ENCODE measurements at regions not wholly inside any gene's neighbourhood (a gene's known extent, or its start where the extent isn't known, plus 50 kb on each side); places are given as distances from the start of the nearest gene placed in this dataset.

DNA sequence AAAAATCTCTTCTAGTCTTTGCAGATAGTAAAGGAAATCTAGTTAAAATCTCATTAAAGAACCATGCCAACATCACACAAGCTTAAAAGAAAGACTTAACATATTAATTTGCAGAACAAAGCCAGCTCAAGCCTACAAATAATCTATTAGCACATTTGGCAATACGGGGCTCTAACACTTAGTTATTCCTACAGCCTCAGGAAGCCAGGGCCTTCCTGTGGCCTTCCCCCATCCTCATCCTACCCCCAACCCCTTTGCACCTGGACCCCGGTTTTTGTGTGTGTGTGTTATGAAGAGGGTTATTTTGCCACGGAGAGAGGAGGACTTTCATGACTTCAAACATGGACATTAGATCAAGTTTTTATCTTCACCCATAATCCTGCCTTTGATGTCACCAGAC, 64.6 kb downstream of the FOXB2 start:
- Histone ChIP-seq H3K9ac (ENCODE audit: low read length) (no peak overlapping the region), H3K27me3 (replicated peaks; ENCODE audit: control insufficient read depth, insufficient read depth, low read length) (peaks cover 47% of the 10 kb centered on the region), H3K4me1 (ENCODE audit: control insufficient read depth, insufficient read depth, low read length) (no peaks in the 10 kb centered on the region), H3K9me3 (ENCODE audit: control insufficient read depth, low read length) (peaks cover 13% of the 10 kb centered on the region), H3K4me3 (ENCODE audit: low read length) (no peak overlapping the region), H3K36me3 (ENCODE audit: control insufficient read depth, insufficient read depth, low read length, severe bottlenecking) (no peaks in the 10 kb centered on the region)
- DNase-seq (ENCODE audit: low read depth) = no peak

DNA sequence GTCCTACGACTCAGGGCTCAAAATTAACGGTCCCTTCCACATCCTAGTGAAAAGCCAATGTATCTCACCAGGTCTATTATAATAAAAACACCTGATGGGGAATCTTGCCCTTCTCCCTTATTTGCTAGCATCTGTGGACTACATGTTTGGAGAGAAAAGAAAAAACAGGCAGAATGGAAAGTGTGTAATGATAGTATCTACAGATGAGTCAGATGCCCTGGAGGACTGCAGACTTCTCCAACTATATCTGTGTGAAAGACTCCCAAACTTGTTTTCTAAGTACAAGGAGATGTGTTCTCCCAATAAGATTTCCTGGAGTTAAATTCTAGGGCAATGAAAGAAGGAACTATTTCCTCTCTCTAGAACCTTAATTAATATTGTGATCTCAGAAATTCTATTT, 66.0 kb downstream of the FOXB2 start:
- Histone ChIP-seq H3K36me3 (ENCODE audit: control insufficient read depth, insufficient read depth, low read length, severe bottlenecking) (no peaks in the 10 kb centered on the region), H3K27me3 (replicated peaks; ENCODE audit: control insufficient read depth, insufficient read depth, low read length) (peaks cover 41% of the 10 kb centered on the region), H3K9ac (ENCODE audit: low read length) (no peak overlapping the region), H3K9me3 (ENCODE audit: control insufficient read depth, low read length) (no peaks in the 10 kb centered on the region), H3K4me3 (ENCODE audit: low read length) (no peak overlapping the region), H3K4me1 (ENCODE audit: control insufficient read depth, insufficient read depth, low read length) (no peaks in the 10 kb centered on the region)
- peak; percentile 24 for DNase-seq (ENCODE audit: low read depth)

GRCh38 chr9:77087506-77087905, 68.1 kb downstream of the FOXB2 start:
- H3K9ac ChIP-seq (ENCODE audit: low read length) = no peak overlapping the region
- no peaks in the 10 kb centered on the region for H3K9me3 ChIP-seq (ENCODE audit: control insufficient read depth, low read length)
- H3K4me1 ChIP-seq (ENCODE audit: control insufficient read depth, insufficient read depth, low read length) = peaks cover 6% of the 10 kb centered on the region
- H3K36me3 ChIP-seq (ENCODE audit: control insufficient read depth, insufficient read depth, low read length, severe bottlenecking) = no peaks in the 10 kb centered on the region
- no peak for DNase-seq (ENCODE audit: low read depth)
- peaks cover 46% of the 10 kb centered on the region for H3K27me3 ChIP-seq (replicated peaks; ENCODE audit: control insufficient read depth, insufficient read depth, low read length)
- H3K4me3 ChIP-seq (ENCODE audit: low read length) = no peak overlapping the region

GRCh38 chr9:77092536-77092935, 73.1 kb downstream of the FOXB2 start:
- Histone ChIP-seq H3K4me1 (ENCODE audit: control insufficient read depth, insufficient read depth, low read length) (peaks cover 19% of the 10 kb centered on the region), H3K9ac (ENCODE audit: low read length) (no peak overlapping the region), H3K27me3 (replicated peaks; ENCODE audit: control insufficient read depth, insufficient read depth, low read length) (peaks cover 11% of the 10 kb centered on the region), H3K36me3 (ENCODE audit: control insufficient read depth, insufficient read depth, low read length, severe bottlenecking) (no peaks in the 10 kb centered on the region), H3K9me3 (ENCODE audit: control insufficient read depth, low read length) (no peaks in the 10 kb centered on the region), H3K4me3 (ENCODE audit: low read length) (no peak overlapping the region)
- peak; percentile 23 for DNase-seq (ENCODE audit: low read depth)

- H3K9me3 ChIP-seq (ENCODE audit: control insufficient read depth, low read length) = no peaks in the 10 kb centered on the region
- peaks cover 15% of the 10 kb centered on the region for H3K27me3 ChIP-seq (replicated peaks; ENCODE audit: control insufficient read depth, insufficient read depth, low read length)
- H3K4me3 ChIP-seq (ENCODE audit: low read length) = no peak overlapping the region
- no peak for DNase-seq (ENCODE audit: low read depth)
- no peak overlapping the region for H3K9ac ChIP-seq (ENCODE audit: low read length)
- peaks cover 19% of the 10 kb centered on the region for H3K4me1 ChIP-seq (ENCODE audit: control insufficient read depth, insufficient read depth, low read length)
- no peaks in the 10 kb centered on the region for H3K36me3 ChIP-seq (ENCODE audit: control insufficient read depth, insufficient read depth, low read length, severe bottlenecking)
Measured at GRCh38 chr9:77094150-77094549, 74.7 kb downstream of the FOXB2 start.

- H3K27me3 ChIP-seq (replicated peaks; ENCODE audit: control insufficient read depth, insufficient read depth, low read length) = peaks cover 5% of the 10 kb centered on the region
- DNase-seq (ENCODE audit: low read depth) = no peak
- no peaks in the 10 kb centered on the region for H3K36me3 ChIP-seq (ENCODE audit: control insufficient read depth, insufficient read depth, low read length, severe bottlenecking)
- H3K4me3 ChIP-seq (ENCODE audit: low read length) = no peak overlapping the region
- H3K9me3 ChIP-seq (ENCODE audit: control insufficient read depth, low read length) = peaks cover 7% of the 10 kb centered on the region
- peaks cover 15% of the 10 kb centered on the region for H3K4me1 ChIP-seq (ENCODE audit: control insufficient read depth, insufficient read depth, low read length)
- H3K9ac ChIP-seq (ENCODE audit: low read length) = no peak overlapping the region
Measured at GRCh38 chr9:77097335-77097734, 77.9 kb downstream of the FOXB2 start.

GRCh38 chr9:77099388-77099787, 77.9 kb upstream of the VPS13A start:
- DNase-seq (ENCODE audit: low read depth) = no peak

GRCh38 chr9:77111408-77111807, 65.9 kb upstream of the VPS13A start:
- no peak overlapping the region for H3K9ac ChIP-seq (ENCODE audit: low read length)
- no peaks in the 10 kb centered on the region for H3K36me3 ChIP-seq (ENCODE audit: control insufficient read depth, insufficient read depth, low read length, severe bottlenecking)
- no peak overlapping the region for H3K4me3 ChIP-seq (ENCODE audit: low read length)
- peaks cover 40% of the 10 kb centered on the region for H3K27me3 ChIP-seq (replicated peaks; ENCODE audit: control insufficient read depth, insufficient read depth, low read length)
- H3K9me3 ChIP-seq (ENCODE audit: control insufficient read depth, low read length) = peaks cover 8% of the 10 kb centered on the region
- no peak for DNase-seq (ENCODE audit: low read depth)
- no peaks in the 10 kb centered on the region for H3K4me1 ChIP-seq (ENCODE audit: control insufficient read depth, insufficient read depth, low read length)

More at GRCh38 chr9:77099388-77099787, 77.9 kb upstream of the VPS13A start:
- H3K4me3 ChIP-seq (ENCODE audit: low read length) = no peak overlapping the region
- no peaks in the 10 kb centered on the region for H3K36me3 ChIP-seq (ENCODE audit: control insufficient read depth, insufficient read depth, low read length, severe bottlenecking)
- H3K9me3 ChIP-seq (ENCODE audit: control insufficient read depth, low read length) = peaks cover 18% of the 10 kb centered on the region
- H3K27me3 ChIP-seq (replicated peaks; ENCODE audit: control insufficient read depth, insufficient read depth, low read length) = peaks cover 5% of the 10 kb centered on the region
- peaks cover 9% of the 10 kb centered on the region for H3K4me1 ChIP-seq (ENCODE audit: control insufficient read depth, insufficient read depth, low read length)
- no peak overlapping the region for H3K9ac ChIP-seq (ENCODE audit: low read length)

DNA sequence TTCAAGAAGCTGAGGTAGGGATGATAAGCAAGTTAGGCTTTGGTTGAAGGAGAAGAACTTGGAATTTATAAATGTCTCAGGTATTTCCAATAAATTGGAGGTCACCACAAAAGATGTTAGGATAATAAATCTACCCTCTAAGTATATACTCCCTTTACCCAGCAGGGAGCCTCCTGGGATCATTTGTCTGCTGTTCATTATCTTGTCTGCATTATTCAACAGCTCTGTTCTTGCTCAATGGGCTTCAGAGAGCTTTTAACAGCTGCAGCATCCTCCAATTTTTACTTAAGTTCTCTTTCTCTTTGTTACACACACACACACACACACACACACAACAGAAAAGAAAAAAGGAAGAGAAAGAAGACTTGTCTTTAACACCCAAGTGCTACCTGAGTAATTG, 51.7 kb upstream of the VPS13A start:
- Histone ChIP-seq H3K9me3 (ENCODE audit: control insufficient read depth, low read length) (peaks cover 8% of the 10 kb centered on the region), H3K4me1 (ENCODE audit: control insufficient read depth, insufficient read depth, low read length) (no peaks in the 10 kb centered on the region), H3K36me3 (ENCODE audit: control insufficient read depth, insufficient read depth, low read length, severe bottlenecking) (no peaks in the 10 kb centered on the region), H3K27me3 (replicated peaks; ENCODE audit: control insufficient read depth, insufficient read depth, low read length) (peaks cover 2% of the 10 kb centered on the region), H3K9ac (ENCODE audit: low read length) (no peak overlapping the region), H3K4me3 (ENCODE audit: low read length) (no peak overlapping the region)
- DNase-seq (ENCODE audit: low read depth) = no peak

DNA sequence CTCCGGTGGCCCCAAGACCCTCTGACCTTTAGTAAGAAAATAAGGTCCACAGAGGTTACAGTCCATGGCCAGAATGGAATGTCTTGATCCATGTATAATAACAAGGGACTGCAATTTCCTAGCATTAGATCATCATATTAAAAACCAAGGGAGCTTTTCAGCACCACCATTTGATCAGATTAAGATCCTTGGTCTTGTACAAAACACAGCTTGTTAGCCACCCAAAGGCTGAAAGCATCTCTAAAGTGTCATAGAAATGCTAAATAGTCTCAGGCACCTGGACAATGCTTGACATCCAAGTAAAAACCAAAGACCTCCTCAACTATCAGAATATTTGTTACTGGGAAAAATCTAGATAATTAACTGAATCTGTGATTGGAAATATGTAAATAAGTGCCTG, 50.3 kb upstream of the VPS13A start:
- Histone ChIP-seq H3K4me3 (ENCODE audit: low read length) (no peak overlapping the region), H3K9me3 (ENCODE audit: control insufficient read depth, low read length) (peaks cover 8% of the 10 kb centered on the region), H3K36me3 (ENCODE audit: control insufficient read depth, insufficient read depth, low read length, severe bottlenecking) (no peaks in the 10 kb centered on the region), H3K27me3 (replicated peaks; ENCODE audit: control insufficient read depth, insufficient read depth, low read length) (peaks cover 10% of the 10 kb centered on the region), H3K4me1 (ENCODE audit: control insufficient read depth, insufficient read depth, low read length) (no peaks in the 10 kb centered on the region), H3K9ac (ENCODE audit: low read length) (no peak overlapping the region)
- DNase-seq (ENCODE audit: low read depth) = no peak

Data from adipocyte (in vitro differentiated cells).